KBM-7 (cell line): ENCODE measurements at regions not wholly inside any gene's neighbourhood (a gene's known extent, or its start where the extent isn't known, plus 50 kb on each side); places are given as distances from the start of the nearest gene placed in this dataset.

Source experiments
- DNase-seq: peaks from one replicate; pipeline ENCODE4 v3.0.0-alpha.2; 2015
- in situ Hi-C: fragments of 300-500 bp; cut with MboI; formaldehyde crosslinking; loops from 2 replicates; pipeline ENCODE4 v1.14.3; 2020; ENCODE audit warnings: low sequenced_read_pairs, low pct_unique_long_range_greater_than_20kb, mixed read lengths

DNA sequence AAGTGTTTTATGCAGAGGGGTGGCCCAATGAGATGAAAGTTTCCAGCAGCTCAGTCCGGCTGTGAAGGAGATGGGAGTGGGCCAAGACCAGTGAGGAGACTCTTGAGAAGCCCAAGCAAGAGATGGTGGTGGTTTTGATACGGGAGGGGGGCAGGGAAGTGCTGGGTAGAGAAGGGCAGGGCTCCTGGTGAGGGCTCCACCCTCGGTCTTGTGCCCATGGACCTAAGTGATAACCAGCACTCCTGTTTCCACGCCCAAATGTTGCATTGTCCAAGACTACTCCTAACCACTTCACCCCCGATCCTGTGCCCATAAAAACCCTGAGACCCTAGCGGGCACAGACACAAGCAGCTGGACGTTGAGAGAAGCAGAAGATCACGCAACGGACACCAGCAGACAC is 140.9 kb downstream of the MIS18A start:
- no peak for DNase-seq
- in situ Hi-C loops, result no loop called here

DNA sequence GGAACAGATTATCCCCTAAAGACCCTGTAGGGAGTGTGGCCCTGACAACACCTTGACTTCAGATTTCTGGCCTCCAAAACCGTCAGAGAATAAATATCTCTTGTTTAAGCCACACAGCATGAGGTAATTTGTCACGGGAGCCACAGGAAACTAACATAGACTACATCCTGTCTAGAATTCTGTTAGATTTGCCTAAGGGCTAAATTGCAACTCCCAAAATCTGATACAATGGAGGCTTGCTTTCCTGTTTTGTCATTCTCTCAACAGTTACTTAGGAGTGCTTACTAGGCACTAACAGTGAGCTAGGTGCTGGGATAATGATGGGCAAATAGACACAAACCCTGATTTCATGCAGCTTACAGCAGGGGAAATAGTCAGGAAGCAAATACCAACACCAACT is 141.6 kb downstream of the MIS18A start:
- DNase-seq, result no peak
- in situ Hi-C loops, result no loop called here

DNA sequence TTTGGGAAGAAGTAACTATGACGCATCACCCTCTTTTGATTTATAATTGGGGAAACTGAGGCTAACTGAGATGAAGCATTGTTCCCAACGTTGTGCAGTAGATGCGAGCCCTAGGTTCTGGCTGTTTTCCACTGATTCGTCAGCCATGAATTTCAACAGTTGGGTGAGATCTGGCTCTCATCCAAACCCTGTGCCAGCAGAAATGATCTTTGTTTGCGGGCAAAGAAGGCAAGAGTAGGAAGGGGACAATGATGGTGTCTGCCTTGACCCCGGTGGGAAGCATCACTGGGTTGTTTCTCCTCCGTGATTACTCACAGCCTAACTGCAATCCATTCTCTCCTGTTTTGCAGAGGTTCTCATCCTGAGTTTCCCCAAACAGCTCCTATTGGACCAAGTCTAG is 142.3 kb downstream of the MIS18A start:
- DNase-seq, result no peak
- in situ Hi-C loops, result no loop called here

DNA sequence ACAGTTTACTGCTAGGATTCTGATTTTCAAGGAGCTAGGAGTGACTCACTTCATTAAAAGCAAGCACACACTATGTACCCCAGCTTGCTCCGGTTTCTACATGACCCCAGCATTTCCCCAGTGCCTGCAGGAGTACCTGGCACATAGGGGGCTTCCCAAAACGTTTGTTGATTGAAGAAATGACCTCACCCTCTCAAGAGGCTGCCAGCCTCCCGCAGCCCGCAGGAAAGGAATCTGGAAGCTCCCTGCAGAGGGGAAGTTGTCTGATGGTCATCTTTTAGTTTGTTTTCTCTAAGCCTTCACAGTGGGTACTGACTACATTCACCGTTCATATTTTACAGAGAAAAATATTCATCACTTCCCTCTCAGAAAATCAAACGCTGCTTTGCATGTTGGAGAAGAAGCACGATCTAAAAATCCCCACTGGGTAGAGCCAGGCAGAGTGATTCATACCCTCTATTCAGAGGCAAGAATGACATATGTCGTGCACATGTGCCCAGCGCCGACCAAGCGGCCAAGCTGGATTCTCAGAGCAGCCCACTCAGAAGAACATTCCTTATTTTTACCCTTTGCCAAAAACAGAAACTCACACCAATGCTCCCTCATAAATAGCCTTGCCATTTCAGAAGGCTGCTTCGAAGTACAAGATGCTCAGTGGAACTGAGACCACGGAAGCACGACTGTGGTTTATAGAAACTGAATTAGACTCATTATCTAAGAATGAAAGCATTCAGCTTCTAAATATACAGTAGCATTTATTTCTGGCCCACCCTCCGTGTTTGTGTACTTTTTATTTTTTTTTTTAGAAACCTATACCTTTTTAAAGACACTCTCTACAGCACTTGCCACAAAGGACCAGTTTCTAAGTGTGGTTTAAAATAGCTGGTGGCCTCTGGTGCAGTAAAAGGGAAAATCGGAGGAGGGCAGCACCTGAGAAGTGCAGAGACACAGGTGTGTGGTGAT is 143.2 kb downstream of the MIS18A start:
- no peak for DNase-seq
- in situ Hi-C loops, result no loop called here

DNA sequence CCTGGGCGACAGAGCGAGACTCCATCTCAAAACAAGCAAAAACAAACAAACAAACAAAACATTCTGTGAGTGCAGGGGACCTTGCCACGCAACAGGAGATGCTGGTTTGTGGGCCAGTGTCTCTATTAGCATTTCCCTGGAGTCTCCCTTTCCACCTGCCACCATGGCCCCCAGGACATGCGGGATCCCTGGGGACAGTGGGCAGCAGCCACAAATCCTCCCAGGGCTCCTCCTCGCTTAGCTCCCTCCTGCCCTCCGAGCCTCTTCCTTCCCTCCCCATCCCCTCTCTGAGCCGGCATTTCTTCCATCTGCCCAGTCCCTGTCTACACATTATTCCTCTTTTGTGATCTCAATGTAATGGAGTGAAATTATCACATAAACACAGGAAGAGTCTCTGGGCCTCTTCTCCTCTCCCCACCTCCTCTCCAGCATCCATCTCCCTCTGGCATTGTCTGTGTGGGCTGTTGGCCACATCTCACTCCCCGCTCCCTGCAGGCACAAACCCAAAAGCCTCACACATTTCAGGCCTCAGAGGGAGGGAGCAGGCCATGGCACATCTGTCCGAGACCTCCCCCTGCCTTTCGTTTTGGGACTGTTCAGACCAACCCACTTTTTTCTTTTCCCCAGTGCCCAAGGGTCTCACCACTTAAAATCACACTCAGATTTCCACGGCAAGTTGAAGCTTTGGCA is 144.3 kb downstream of the MIS18A start:
- no peak for DNase-seq
- in situ Hi-C loops, result no loop called here

DNA sequence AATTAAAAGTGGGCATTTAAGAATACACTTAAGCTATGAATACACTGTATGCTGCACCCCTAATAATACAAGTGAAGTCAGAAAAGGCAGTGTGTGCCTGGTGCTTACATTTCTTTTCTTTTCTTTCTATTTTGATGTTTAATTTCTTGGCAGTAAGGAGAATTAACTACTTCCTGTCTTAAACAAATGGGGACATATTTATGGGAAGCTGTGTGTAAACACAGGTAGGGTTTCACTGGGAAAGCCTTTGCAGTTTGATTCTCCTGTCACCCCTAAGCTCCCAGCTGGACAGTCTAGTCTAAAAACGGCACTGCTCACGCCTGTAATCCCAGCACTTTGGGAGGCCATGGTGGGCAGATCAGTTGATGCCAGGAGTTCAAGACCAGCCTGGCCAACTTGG is 146.0 kb downstream of the MIS18A start:
- in situ Hi-C loops, result no loop called here
- DNase-seq, result no peak

DNA sequence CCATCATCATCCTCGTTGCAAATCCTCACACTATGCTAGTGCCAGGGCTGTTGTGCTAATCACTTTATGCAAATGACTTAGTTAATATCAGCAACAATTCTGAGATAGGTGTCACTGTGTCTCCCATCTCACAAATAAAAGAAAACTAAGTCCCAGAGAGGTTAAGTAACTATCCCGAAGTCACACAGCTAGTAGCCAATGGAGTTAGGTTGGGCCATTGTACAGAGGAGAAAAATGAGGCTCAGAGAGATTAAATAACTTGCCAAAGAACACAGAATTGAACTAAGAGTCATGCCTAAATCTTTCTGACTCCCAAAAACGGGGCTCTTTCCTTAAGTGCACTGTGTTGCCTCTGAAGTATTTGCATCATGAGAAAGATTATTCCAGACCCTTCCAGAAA is 146.4 kb downstream of the MIS18A start:
- no peak for DNase-seq
- in situ Hi-C loops, result no loop called here

DNA sequence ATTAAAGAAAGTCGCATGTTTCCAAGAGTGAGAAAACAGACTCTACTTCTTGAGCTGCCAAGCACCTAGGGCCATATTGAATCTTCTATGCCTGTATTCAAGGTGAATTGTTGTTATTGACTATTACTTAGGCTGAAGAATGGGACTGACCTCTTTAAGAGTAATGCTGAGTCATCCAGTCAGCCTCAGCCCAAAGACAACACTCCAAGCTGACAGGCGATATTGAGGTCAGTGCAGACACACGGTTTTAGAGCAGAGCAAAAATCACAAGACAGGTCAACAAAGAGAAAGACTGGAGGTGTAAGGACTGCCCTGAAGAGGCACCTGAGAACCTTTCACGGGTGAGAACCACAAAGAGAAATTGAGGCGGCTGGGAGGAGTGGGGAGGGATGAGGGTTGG is 146.9 kb downstream of the MIS18A start:
- in situ Hi-C loops, result no loop called here
- DNase-seq, result no peak

DNA sequence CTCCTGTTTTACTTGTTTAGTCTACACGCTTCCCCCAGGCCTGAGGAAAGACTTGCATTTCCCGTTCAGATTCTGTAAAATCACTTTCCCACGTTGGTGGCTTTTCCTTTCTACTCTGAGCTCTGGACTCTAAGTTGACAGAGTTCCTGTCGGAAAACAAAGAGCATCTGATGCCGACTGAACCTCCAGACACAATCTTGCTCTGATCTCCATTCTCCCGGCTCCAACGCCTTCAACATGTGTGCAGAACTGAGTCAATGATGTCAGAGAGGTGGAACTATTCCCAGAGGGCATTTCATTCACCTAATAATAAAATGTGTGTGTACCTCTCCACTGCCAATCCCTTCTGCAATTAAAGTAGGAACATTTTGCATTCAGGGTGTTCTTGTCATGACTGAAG is 147.7 kb downstream of the MIS18A start:
- no peak for DNase-seq
- in situ Hi-C loops, result no loop called here

DNA sequence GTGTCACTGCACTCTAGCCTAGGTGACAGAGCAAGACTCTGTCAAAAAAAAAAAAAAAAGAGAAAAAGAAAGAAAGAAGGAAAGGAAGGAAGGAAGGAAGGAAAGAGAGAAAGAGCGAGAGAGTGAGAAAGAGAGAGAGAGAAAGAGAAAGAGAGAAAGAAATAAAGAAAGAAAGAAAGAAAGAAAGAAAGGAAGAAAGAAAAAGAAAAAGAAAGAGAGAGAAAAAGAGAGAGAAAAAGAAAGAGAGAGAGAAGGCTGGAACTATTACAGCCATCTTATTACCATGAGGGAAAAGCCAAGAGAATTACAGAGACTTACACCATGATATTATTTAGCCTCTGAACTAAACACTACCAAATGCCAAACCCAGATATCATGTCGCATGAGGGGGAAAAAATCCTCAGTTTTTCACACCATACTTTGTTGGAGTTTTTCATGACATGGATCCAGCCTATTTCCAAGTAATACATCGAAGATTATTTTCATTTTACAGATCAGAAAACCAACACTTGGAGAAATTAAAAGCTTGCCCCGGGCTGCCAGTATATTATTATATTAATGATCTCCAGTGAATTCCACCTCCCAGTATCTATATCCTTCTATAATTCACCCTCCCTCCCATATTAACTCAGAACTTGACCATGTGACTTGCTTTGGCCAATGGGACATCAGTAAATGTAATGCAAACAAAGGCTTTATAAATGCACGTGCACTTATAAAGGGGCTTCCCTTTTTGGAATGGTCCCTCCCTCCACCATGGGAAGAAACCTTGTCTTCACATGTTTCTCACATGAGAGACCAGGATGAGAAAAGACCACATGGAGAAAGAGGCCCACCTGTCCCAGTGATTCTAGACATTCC is 148.6 kb downstream of the MIS18A start:
- in situ Hi-C loops, result no loop called here
- no peak for DNase-seq

DNA sequence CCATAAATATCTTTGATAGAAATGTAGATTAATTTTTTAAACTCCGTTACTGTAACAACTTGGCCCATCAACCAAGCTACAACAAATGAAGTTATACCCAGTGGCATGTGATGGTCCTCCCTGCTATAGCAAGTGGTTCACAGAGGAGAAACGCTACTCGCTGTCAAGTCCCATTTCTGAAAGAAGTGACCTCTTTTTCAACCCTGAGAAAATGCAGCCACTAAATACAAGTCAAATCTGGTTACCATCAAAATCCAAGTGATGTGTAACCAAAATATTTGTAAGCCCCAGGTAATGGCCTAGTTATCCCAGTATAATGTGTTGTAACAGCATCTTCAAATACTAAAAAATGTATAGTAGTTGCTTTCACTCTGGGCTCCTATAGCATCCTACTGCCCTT is 151.8 kb downstream of the MIS18A start:
- in situ Hi-C loops, result no loop called here
- DNase-seq, result no peak

DNA sequence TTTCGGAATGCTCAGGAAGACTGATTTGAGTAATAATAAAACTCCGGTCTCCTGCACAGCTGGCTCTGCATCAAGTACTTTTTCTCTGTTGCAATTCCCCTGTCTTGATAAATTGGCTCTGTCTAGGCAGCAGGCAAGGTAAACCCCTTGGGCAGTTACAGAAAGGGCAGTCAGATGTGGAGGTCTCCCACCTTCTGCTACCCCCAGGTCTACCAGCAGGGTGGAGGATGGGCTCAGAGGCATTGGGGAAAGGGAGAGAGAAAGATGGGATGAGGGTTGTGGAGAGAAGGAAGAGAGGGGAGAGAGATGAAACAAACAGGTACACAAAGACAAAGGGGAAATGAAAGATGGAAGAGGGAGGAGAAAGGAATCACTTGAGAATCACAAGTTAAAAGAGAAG is 156.8 kb downstream of the MIS18A start:
- no peak for DNase-seq
- in situ Hi-C loops, result no loop called here

DNA sequence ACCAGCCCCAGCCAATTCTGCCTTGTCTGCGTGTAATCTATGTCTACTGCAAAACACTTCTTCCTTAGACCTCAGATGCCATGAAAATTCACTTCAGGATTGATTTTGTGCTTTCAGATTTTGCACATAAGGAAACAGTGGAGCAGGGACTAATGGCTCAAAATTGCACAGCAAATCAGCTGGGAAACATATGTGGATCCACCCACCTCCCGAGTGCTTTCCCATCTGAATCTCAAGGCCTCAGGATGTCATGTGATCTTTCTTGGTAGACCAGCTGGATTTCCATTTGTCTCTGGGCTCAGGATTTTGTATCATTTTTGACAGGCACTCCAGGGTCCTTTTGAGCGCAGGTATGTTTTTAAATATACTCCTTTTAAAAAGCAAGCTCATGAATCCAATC is 158.6 kb downstream of the MIS18A start:
- no peak for DNase-seq
- in situ Hi-C loops, result no loop called here

DNA sequence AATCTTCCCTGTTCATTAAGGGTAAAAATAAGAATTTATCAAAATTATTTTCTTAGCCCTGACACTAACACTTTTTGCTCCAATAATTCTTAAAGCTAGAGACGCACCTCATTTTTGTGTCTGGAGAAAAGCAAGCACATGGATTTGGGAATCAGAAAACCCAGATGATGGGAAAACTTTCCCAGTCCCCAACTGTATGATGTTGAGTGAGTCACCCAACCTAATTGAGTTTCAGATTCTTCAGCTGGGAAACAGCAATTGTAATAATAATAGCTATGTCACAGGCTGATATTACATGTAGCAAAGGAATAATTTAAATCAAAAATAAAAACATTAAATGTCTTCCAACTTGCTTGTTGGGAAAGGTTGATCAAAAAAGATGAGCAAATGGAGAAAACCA is 159.0 kb downstream of the MIS18A start:
- DNase-seq, result no peak
- in situ Hi-C loops, result no loop called here

DNA sequence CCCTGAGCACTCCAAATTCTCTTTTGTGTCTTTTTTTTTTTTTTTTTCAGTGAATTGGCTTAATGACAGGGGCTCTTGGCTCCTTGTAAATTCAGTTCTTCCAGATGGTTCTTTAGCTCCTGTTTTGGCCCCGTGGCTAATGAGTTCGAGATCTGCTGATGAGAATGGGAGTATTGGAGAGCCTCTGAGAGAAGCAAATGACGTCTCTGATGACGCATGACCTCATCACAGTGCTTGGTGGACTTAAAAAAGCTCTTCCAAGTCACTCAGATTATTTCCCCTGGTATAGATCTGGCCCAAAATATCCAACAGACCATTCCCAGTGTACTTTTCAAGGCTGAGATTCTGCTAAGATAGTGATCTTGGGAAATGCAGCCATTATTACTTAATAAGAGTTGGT is 159.5 kb downstream of the MIS18A start:
- in situ Hi-C loops, result no loop called here
- no peak for DNase-seq

DNA sequence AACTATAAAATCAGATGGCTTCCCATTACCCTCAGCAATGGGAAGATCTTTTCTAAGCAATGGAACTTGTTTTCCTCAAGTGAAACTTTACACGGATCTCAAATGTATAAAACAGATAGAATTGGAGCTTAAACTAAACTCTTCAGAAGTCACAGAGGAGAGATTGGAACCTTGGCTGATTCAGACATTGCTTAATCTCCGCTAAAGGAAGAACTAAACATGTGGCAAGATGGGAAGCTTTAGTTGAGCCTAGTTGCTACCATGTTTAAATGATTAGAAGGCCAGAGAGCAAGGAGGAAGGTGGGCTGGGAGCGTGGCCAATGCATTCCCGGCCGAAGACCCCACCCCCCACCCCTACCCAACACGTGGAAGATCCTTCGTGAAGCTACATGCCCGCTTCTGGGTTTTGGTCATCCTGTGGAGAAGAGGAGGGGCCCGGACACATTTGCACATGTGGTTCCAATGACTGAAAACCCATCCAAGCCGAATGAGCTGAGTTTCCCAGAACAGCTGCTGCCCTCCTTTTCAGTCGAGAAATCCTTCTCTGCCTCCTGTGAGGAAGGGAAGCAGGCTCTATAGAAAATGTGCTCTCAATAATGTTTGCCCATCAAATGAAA is 164.3 kb downstream of the MIS18A start:
- DNase-seq, result no peak
- in situ Hi-C loops, result no loop called here

DNA sequence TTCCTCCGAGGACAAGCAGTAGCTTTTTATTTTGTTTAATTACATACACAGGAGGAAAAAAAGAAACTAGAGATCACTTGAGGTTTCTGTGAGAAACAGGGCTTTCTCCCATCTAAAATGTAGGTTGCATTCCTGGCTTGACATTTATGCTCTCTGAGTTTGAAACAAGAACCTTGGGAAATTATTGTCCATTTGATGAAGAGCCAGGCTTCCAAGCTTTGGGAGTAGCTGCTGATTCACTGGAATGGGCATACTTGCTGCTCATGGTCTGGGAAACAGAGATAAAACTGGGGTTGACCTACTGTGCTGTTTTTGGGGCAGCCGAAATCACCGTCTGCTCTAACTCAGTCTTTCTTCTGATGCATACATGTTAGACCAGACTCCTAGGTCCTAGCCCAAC is 165.4 kb downstream of the MIS18A start:
- DNase-seq, result no peak
- in situ Hi-C loops, result no loop called here

DNA sequence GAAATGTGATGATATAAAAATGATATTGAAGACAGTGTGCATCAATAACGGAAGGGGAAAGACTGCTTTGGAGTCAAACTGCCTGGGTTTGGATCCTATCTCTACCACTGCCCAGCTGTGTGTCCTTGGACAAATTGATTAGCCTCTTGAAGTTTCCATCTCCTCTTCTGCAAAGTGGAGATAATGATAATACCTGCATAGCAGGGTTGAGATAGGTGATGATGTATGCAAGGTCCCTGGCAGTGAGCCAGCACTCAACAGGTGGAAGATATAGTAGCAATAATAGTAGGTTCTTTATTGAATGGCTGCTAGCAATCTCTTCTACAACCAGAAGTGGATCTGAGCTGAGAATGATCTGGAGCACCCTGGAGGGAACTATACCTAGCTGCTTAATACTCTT is 166.7 kb downstream of the MIS18A start:
- in situ Hi-C loops, result no loop called here
- DNase-seq, result no peak

DNA sequence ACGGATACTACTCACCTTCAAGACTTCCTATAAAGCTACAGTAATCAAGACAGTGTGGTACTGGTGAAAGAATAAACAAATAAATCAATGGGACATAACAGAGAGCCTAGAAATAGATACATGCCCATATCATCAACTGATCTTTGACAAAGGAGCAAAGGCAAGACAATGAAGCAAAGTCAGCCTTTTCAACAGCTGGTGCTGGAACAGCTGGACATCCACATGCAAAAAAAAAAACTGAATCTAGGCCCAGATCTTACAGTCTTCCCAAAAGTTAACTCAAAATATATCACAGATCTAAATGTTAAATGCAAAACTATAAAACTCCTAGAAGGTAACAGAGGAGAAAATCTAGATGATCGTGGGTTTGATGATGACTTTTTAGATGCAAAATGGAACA is 170.3 kb downstream of the MIS18A start:
- in situ Hi-C loops, result no loop called here

More for the DNA sequence above, 170.3 kb downstream of the MIS18A start:
- no peak for DNase-seq
